Osteocyte (in vitro differentiated cells): ENCODE measurements at regions not wholly inside any gene's neighbourhood (a gene's known extent, or its start where the extent isn't known, plus 50 kb on each side); places are given as distances from the start of the nearest gene placed in this dataset.

Experiments used
- DNase-seq: peaks from one replicate; pipeline ENCODE4 v3.0.0; 2021; ENCODE audit warnings: mixed read lengths; ENCODE audit not compliant: unreplicated experiment; ENCODE audit errors: extremely low spot score
- H3K27ac Mint-ChIP-seq: one replicate; pipeline ENCODE4 v1.8.0; 2021; ENCODE audit warnings: mild to moderate bottlenecking, mixed read lengths; ENCODE audit not compliant: unreplicated experiment
- H3K27me3 Mint-ChIP-seq: one replicate; pipeline ENCODE4 v1.8.0; 2021; ENCODE audit warnings: mixed read lengths; ENCODE audit not compliant: unreplicated experiment
- H3K36me3 Mint-ChIP-seq: one replicate; pipeline ENCODE4 v1.8.0; 2021; ENCODE audit warnings: mixed read lengths; ENCODE audit not compliant: unreplicated experiment
- H3K4me1 Mint-ChIP-seq: one replicate; pipeline ENCODE4 v1.8.0; 2021; ENCODE audit warnings: mixed read lengths; ENCODE audit not compliant: unreplicated experiment
- H3K4me3 Mint-ChIP-seq: one replicate; pipeline ENCODE4 v1.8.0; 2021; ENCODE audit warnings: mild to moderate bottlenecking, moderate library complexity, mixed read lengths; ENCODE audit not compliant: unreplicated experiment
- H3K9me3 Mint-ChIP-seq: one replicate; pipeline ENCODE4 v1.8.0; 2021; ENCODE audit warnings: mixed read lengths; ENCODE audit not compliant: unreplicated experiment
- TF ChIP-seq, protein P1 (sequence below): fragments of 200-600 bp; sonication (generic); IDR thresholded peaks from 2 replicates; pipeline ENCODE4 v1.5.0; 2021; ENCODE audit warnings: antibody characterized with exemption, mild to moderate bottlenecking, moderate library complexity

DNA sequence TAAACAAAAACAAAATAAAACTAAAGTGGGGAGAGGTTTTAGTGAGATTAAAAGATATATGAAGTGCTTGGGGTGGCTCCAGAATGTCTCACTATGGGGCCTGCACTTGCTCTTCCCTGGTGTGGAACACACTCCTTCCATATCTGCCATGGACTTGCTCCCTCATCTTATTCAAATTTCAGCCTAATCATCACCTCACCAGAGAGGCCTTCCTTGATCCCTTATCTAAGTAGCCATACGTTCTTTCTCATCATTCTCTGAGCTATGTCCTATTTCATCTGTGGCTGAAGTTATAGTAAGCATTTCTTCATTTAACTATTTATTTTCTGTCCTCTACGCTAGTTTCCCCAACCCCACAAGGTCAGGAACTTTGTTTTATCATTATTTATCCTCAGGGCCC, 511.7 kb downstream of the NTRK3 start:
- Mint-ChIP-seq H3K36me3 (no peaks in the 10 kb centered on the region), H3K27me3 (no peaks in the 10 kb centered on the region), H3K4me3 (no peak overlapping the region), H3K9me3 (no peaks in the 10 kb centered on the region), H3K4me1 (no peaks in the 10 kb centered on the region), H3K27ac (no peak overlapping the region)
- no peak for DNase-seq
- TF ChIP-seq, protein P1, sequence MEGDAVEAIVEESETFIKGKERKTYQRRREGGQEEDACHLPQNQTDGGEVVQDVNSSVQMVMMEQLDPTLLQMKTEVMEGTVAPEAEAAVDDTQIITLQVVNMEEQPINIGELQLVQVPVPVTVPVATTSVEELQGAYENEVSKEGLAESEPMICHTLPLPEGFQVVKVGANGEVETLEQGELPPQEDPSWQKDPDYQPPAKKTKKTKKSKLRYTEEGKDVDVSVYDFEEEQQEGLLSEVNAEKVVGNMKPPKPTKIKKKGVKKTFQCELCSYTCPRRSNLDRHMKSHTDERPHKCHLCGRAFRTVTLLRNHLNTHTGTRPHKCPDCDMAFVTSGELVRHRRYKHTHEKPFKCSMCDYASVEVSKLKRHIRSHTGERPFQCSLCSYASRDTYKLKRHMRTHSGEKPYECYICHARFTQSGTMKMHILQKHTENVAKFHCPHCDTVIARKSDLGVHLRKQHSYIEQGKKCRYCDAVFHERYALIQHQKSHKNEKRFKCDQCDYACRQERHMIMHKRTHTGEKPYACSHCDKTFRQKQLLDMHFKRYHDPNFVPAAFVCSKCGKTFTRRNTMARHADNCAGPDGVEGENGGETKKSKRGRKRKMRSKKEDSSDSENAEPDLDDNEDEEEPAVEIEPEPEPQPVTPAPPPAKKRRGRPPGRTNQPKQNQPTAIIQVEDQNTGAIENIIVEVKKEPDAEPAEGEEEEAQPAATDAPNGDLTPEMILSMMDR = no peak

GRCh38 chr15:87743562-87743961, 513.0 kb downstream of the NTRK3 start:
- H3K27ac Mint-ChIP-seq = no peak overlapping the region
- no peaks in the 10 kb centered on the region for H3K27me3 Mint-ChIP-seq
- no peaks in the 10 kb centered on the region for H3K4me1 Mint-ChIP-seq

GRCh38 chr15:87741350-87741749, 515.2 kb downstream of the NTRK3 start:
- Mint-ChIP-seq H3K27ac (no peak overlapping the region), H3K36me3 (no peaks in the 10 kb centered on the region), H3K27me3 (no peaks in the 10 kb centered on the region), H3K9me3 (no peaks in the 10 kb centered on the region), H3K4me3 (no peak overlapping the region), H3K4me1 (peaks cover 4% of the 10 kb centered on the region)
- TF ChIP-seq, protein P1 = no peak
- DNase-seq = no peak

More at GRCh38 chr15:87743562-87743961, 513.0 kb downstream of the NTRK3 start:
- Mint-ChIP-seq H3K4me3 (no peak overlapping the region), H3K36me3 (no peaks in the 10 kb centered on the region), H3K9me3 (no peaks in the 10 kb centered on the region)
- TF ChIP-seq, protein P1 = no peak
- DNase-seq = no peak

- no peak for DNase-seq
- H3K27ac Mint-ChIP-seq = no peak overlapping the region
- H3K27me3 Mint-ChIP-seq = no peaks in the 10 kb centered on the region
- no peak overlapping the region for H3K4me3 Mint-ChIP-seq
- H3K36me3 Mint-ChIP-seq = no peaks in the 10 kb centered on the region
- peaks cover 9% of the 10 kb centered on the region for H3K4me1 Mint-ChIP-seq
- no peaks in the 10 kb centered on the region for H3K9me3 Mint-ChIP-seq
- TF ChIP-seq, protein P1 = no peak
These were observed 515.7 kb downstream of the NTRK3 start for GRCh38 chr15:87740655-87741344.

DNA sequence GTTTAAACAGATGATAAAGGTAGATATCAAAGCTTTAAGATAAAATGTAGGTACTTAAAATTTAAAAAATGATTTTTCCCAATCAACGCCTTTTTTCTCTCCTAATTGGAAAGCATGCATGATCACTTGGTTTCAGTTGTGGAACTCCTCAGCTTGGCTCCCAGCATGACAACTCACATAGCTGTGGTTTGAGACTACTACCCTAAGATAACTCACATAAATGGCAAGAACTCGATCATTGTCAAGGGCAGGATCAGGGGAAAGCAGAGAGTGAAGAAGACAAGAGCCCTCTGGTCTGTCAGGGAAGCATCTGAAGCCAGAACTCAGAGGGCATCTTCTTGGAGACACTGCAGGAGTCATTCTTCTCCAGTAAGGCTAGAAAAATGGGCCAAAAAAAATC, 516.7 kb downstream of the NTRK3 start:
- TF ChIP-seq, protein P1 = no peak
- Mint-ChIP-seq H3K36me3 (no peaks in the 10 kb centered on the region), H3K27me3 (no peaks in the 10 kb centered on the region), H3K4me1 (peaks cover 13% of the 10 kb centered on the region), H3K27ac (no peak overlapping the region), H3K4me3 (no peak overlapping the region), H3K9me3 (no peaks in the 10 kb centered on the region)
- DNase-seq = no peak
